ENCODE measurements at regions not wholly inside any gene's neighbourhood (a gene's known extent, or its start where the extent isn't known, plus 50 kb on each side); places are given as distances from the start of the nearest gene placed in this dataset.

GRCh38 chr11:116335078-116335477 is 437.7 kb downstream of the BUD13 start:
- peak in 1 of 7 donors; percentile 14 for DNase-seq
- 29 to 71% (median 68%) methylated on average over 1 of the region's 1 CpG for WGBS, 4 donors
- no peaks in the 10 kb centered on the region for H3K9me3 ChIP-seq (replicated peaks in 1 of 3)
- no peaks in the 10 kb centered on the region for H3K27me3 ChIP-seq
- no peaks in the 10 kb centered on the region for H3K4me1 ChIP-seq (replicated peaks in 1 of 2)
- TF ChIP-seq, protein P1, sequence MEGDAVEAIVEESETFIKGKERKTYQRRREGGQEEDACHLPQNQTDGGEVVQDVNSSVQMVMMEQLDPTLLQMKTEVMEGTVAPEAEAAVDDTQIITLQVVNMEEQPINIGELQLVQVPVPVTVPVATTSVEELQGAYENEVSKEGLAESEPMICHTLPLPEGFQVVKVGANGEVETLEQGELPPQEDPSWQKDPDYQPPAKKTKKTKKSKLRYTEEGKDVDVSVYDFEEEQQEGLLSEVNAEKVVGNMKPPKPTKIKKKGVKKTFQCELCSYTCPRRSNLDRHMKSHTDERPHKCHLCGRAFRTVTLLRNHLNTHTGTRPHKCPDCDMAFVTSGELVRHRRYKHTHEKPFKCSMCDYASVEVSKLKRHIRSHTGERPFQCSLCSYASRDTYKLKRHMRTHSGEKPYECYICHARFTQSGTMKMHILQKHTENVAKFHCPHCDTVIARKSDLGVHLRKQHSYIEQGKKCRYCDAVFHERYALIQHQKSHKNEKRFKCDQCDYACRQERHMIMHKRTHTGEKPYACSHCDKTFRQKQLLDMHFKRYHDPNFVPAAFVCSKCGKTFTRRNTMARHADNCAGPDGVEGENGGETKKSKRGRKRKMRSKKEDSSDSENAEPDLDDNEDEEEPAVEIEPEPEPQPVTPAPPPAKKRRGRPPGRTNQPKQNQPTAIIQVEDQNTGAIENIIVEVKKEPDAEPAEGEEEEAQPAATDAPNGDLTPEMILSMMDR (IDR thresholded peaks at IDR 0.05), result no peak
- no peak for TF ChIP-seq POLR2A (IDR thresholded peaks at IDR 0.05)
- H3K27ac ChIP-seq, result no peak overlapping the region
- H3K4me3 ChIP-seq, result no peak overlapping the region
- intact Hi-C loops (cut with DNase I), result no loop called here
- no peaks in the 10 kb centered on the region for H3K36me3 ChIP-seq (replicated peaks in 1 of 2)

DNA sequence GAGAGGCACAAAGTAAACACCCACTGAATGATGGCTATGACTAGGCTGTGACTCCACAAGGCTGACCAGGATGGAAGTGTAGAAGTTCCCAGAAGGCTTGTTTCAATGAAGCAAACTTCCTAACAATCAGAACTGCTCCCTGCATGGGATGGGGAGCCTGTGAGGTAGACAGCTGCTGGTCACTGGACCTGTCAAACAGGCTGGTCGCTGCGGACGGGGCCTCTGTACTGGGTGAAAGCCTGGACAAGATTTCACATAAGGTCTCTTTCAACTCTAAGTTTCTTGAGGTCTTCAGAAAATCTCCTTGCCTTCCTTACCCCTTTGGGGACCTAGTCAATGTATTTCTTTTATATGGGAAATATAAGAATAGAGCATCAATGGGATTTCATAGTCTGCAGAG is 438.2 kb downstream of the BUD13 start:
- H3K4me1 ChIP-seq (replicated peaks in 1 of 2), result no peaks in the 10 kb centered on the region
- no peak overlapping the region for H3K4me3 ChIP-seq
- no peak for TF ChIP-seq POLR2A (IDR thresholded peaks at IDR 0.05)
- TF ChIP-seq, protein P1 (IDR thresholded peaks at IDR 0.05), result no peak
- H3K9me3 ChIP-seq (replicated peaks in 1 of 3), result no peaks in the 10 kb centered on the region
- no peaks in the 10 kb centered on the region for H3K27me3 ChIP-seq
- WGBS, 4 donors, result 84 to 86% (median 84%) methylated on average over 3 of the region's 3 CpGs
- intact Hi-C loops (cut with DNase I), result no loop called here
- H3K36me3 ChIP-seq (replicated peaks in 1 of 2), result no peaks in the 10 kb centered on the region
- H3K27ac ChIP-seq, result no peak overlapping the region
- DNase-seq, result peak in 1 of 7 donors; percentile 25

- no peaks in the 10 kb centered on the region for H3K36me3 ChIP-seq (replicated peaks in 1 of 2)
- intact Hi-C loops (cut with DNase I), result no loop called here
- no peaks in the 10 kb centered on the region for H3K27me3 ChIP-seq
- DNase-seq, result peak in 1 of 7 donors; percentile 34
- TF ChIP-seq, protein P1 (IDR thresholded peaks at IDR 0.05), result no peak
- TF ChIP-seq POLR2A (IDR thresholded peaks at IDR 0.05), result no peak
- no peaks in the 10 kb centered on the region for H3K4me1 ChIP-seq (replicated peaks in 1 of 2)
- H3K27ac ChIP-seq, result no peak overlapping the region
- no peak overlapping the region for H3K4me3 ChIP-seq
- no peaks in the 10 kb centered on the region for H3K9me3 ChIP-seq (replicated peaks in 1 of 3)
- WGBS, 4 donors, result 54 to 69% (median 64%) methylated on average over 3 of the region's 3 CpGs
Measured at GRCh38 chr11:116333001-116333535, 439.7 kb downstream of the BUD13 start.

DNA sequence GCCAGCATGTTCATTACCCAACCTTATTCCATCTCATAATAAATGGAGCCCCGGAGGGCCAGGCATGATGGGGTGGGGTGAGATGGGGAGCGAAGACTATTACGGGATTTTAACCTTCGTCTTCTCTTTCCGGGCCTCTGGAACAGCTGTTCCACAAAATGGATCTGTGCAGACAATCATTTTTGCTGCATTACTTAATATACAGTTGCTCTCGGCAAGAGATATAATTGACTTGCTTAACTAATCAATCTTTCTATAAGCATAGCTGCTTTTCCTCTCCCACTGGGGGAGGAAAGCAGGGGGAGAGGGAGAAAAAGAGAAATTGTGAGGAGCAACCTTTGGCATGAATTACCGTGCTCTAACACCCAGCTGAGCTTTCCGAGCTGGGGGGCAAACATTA is 440.4 kb downstream of the BUD13 start:
- Histone ChIP-seq H3K36me3 (replicated peaks in 1 of 2) (no peaks in the 10 kb centered on the region), H3K4me3 (no peak overlapping the region), H3K27me3 (no peaks in the 10 kb centered on the region), H3K27ac (no peak overlapping the region), H3K9me3 (replicated peaks in 1 of 3) (no peaks in the 10 kb centered on the region), H3K4me1 (replicated peaks in 1 of 2) (no peaks in the 10 kb centered on the region)
- peak in 1 of 7 donors; percentile 20 for DNase-seq
- no peak for TF ChIP-seq POLR2A (IDR thresholded peaks at IDR 0.05)
- TF ChIP-seq, protein P1 (IDR thresholded peaks at IDR 0.05), result no peak
- intact Hi-C loops (cut with DNase I), result no loop called here
- 82 to 94% (median 87%) methylated on average over 4 to 8 of the region's 8 CpGs for WGBS, 4 donors
